Ramos (cell line): ENCODE measurements at regions not wholly inside any gene's neighbourhood (a gene's known extent, or its start where the extent isn't known, plus 50 kb on each side); places are given as distances from the start of the nearest gene placed in this dataset.

Experiments used
- in situ Hi-C: fragments of 300-500 bp; cut with MboI; formaldehyde crosslinking; loops from one replicate; pipeline ENCODE4 v1.14.3; 2022; ENCODE audit warnings: low sequenced_read_pairs; ENCODE audit not compliant: unreplicated experiment

GRCh38 chr13:83248751-83249150 is 633.5 kb downstream of the SLITRK1 start:
- in situ Hi-C loops: no loop called here

GRCh38 chr13:83232626-83233025 is 649.6 kb downstream of the SLITRK1 start:
- in situ Hi-C loops: no loop called here

- in situ Hi-C loops: no loop called here
Observed at GRCh38 chr13:83229574-83230305, 652.5 kb downstream of the SLITRK1 start.

- in situ Hi-C loops: no loop called here
Observed at GRCh38 chr13:83223546-83223945, 658.7 kb downstream of the SLITRK1 start.

DNA sequence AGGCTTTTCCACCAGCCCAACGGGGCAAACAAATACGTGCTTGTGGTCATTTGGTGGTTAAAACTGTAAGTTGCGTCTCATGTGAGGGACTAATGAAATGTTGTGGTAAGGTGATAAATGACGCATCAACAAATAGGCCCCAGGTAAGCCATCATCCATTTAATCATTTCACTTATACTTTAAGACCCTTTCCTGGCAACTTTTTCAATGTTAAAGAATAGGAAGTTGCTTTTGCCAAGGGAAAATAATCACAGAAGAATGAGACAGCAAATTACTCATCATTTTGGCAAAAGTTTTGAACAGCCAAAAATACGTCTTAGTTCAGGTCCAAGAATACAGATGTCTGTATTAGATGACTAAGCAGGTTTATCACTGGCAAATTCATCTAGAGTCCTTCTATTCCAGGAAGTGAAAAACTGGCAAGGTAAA is 660.4 kb downstream of the SLITRK1 start:
- in situ Hi-C loops: no loop called here

DNA sequence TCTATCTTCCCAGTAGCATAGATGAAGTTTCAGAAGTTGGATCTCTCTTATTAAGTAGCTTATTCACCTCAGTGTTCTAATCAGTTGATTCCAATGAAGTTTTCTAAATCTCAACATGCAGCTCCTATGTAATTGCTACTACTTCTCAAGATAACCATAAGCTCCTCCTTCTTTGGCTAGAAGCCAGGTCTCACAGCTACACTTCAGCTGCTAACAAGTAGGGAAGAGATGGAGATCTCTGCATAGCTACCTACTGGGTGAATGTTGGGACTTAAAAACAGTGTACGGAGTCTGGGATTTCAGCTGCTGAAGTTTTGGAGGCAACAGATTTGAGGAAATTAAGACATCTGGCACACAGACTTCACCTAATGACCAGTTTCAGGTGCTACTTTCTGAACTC is 661.0 kb downstream of the SLITRK1 start:
- in situ Hi-C loops: no loop called here

DNA sequence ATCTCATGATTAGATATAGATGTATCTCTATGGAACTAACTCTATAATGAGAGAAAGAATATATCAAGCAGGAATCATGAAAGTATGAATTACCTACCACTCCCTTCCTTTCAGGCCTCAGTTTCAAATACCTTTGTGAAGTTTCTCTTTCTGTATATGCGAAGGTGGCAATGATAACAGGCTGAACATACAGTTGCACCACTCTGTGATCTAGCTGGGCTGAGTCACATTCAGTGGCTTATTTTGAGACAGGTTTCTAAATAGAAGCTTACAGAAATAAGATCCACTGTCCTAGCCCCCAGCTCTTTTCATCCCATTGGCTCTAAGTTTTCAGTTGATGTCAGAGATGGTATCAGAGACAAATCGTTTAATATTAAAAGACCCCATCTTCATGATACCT is 662.0 kb downstream of the SLITRK1 start:
- in situ Hi-C loops: no loop called here

- in situ Hi-C loops: no loop called here
Observed at GRCh38 chr13:83219832-83220231, 662.4 kb downstream of the SLITRK1 start.

- in situ Hi-C loops: no loop called here
Observed at GRCh38 chr13:83216479-83217245, 665.6 kb downstream of the SLITRK1 start.

GRCh38 chr13:83215627-83216026 is 666.6 kb downstream of the SLITRK1 start:
- in situ Hi-C loops: no loop called here

DNA sequence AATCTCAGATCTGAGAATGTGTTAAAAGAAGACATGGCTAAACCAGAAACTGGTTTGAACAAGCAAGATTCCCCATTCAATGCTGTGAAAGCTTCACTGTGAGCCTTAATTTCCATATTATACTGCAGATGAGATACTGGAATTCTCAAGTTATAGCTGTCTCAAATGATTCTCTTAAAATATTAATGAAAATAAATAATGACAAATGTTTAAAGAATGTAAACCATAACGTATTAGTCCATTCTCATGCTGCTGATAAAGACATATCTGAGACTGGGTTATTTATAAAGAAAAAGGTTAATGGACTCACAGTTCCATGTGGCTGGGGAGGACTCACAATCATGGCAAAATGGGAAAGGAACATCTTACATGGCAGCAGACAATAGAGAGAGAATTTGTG is 667.8 kb downstream of the SLITRK1 start:
- in situ Hi-C loops: no loop called here

- in situ Hi-C loops: no loop called here
Observed at GRCh38 chr13:83211301-83211700, 671.0 kb downstream of the SLITRK1 start.

- in situ Hi-C loops: no loop called here
Observed at GRCh38 chr13:83204886-83205285, 677.4 kb downstream of the SLITRK1 start.

- in situ Hi-C loops: no loop called here
Observed at GRCh38 chr13:83201506-83201905, 680.8 kb downstream of the SLITRK1 start.

- in situ Hi-C loops: no loop called here
Observed at GRCh38 chr13:83197316-83197715, 685.0 kb downstream of the SLITRK1 start.

- in situ Hi-C loops: no loop called here
Observed at GRCh38 chr13:83190020-83190419, 692.3 kb downstream of the SLITRK1 start.

DNA sequence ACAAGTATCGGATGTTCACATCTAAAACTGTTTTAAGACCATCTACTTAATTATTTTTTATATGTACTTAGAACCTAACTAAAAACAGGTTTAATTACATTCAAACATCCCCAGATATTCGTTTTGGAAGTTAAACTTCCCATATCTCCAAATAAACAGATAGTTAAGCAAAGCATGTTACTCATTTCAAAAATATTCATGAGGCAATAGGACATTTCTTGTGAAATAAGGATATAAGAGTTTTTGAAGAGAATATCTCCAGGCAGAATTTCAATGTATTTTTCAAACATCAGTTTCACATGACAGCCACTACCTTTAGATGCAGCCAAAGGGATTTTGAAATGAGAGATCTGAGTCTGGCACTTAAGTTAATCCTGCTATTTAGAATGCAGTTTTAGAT is 697.5 kb downstream of the SLITRK1 start:
- in situ Hi-C loops: no loop called here

- in situ Hi-C loops: no loop called here
Observed at GRCh38 chr13:83184150-83184475, 698.2 kb downstream of the SLITRK1 start.

DNA sequence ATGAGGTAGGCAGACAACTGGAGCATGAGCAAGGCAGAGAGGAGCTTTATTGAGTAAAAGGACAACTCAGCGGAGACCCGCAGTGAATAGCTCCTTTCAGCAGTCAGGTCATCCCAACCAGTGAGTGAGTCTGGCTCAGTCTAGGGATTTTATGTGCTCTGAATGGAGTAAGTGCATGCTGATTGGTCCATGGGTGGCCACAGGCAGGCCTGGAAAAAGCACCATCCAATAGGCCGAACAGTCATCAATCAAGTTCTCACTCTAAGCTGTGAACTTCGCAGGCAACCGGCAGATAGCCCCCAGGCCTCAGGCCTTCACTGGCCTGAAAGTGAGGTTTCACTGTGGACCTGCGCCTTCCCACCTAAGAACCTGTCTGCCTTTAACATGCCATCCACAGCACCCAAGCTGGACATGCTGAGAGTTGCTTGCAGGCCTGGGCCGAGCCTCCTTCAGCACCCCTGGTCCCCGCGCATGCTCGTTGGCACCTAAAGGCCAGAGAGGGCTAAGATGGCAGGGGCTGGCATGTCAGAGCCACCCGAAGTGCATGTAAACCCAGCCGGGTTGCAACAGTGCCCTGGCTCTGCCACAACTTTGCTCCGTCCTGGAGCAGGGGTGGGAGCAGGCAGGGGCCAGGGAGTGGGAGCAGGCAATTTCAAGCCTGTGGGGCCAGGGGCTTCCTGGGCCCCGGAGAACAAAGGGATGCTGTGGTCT is 698.7 kb downstream of the SLITRK1 start:
- in situ Hi-C loops: no loop called here

DNA sequence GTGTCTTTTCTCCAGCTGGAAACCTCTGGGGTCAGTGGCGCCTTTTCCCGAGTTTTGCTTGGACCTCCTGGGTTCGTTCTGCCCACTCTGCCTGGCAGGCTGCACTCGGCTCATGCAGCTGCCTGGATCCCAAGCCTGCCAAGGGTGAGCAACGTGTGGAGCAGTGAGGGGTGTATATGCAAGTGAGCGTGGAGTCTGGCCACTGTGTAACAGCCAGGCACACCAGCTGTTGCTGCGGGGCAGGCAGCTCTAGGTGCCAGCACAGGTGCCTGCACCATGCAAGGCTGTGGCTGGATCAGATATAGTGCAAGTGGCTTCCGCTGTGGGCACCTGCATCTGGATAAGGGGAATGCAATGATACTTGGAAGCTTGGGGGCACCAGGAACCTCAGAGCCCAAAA is 699.4 kb downstream of the SLITRK1 start:
- in situ Hi-C loops: no loop called here

- in situ Hi-C loops: no loop called here
Observed at GRCh38 chr13:83178008-83178407, 704.3 kb downstream of the SLITRK1 start.
